ENCODE measurements at regions not wholly inside any gene's neighbourhood (a gene's known extent, or its start where the extent isn't known, plus 50 kb on each side); places are given as distances from the start of the nearest gene placed in this dataset.
A peak's percentile ranks its signal among the peaks of the same experiment; 100 is the strongest.

GRCh38 chr2:234797566-234798250 is 154.1 kb upstream of the SH3BP4 start:
- H4K8ac ChIP-seq (ENCODE audit: extremely low read depth, insufficient read depth, low read length), result no peak overlapping the region
- no peak overlapping the region for H2BK5ac ChIP-seq (ENCODE audit: low read depth, low read length)
- H2BK120ac ChIP-seq (replicated peaks; ENCODE audit: low read depth, low read length), result no peak overlapping the region
- no peak overlapping the region for H3K56ac ChIP-seq (replicated peaks; ENCODE audit: insufficient read length, low read depth, low read length)
- H4K20me1 ChIP-seq (replicated peaks in 1 of 2; ENCODE audit: control insufficient read depth in 1 of 2, insufficient read depth in 2 of 2, low read length in 2 of 2), result no peaks in the 10 kb centered on the region
- no peak overlapping the region for H3K18ac ChIP-seq (ENCODE audit: extremely low read depth, low read length)
- no peak overlapping the region for H2BK12ac ChIP-seq (ENCODE audit: low read depth, low read length)
- no peaks in the 10 kb centered on the region for H3K79me1 ChIP-seq (ENCODE audit: low read depth, low read length)
- no peak overlapping the region; a peak in 1 of 7 replicates for H3K9ac ChIP-seq (replicated peaks in 1 of 4; ENCODE audit: extremely low read depth in 1 of 4, low read depth in 3 of 4, low read length in 3 of 4)
- 84% methylated on average over 15 of the region's 15 CpGs; no CpG with 5 or more reads in 1 of the 2 experiments for WGBS, 2 experiments (ENCODE audit: extremely low coverage in 1 of 2, insufficient coverage in 1 of 2, insufficient read length in 1 of 2, insufficient replicate concordance in 2 of 2, low coverage in 1 of 2, low lambda C conversion rate in 2 of 2, missing lambda C conversion rate in 1 of 2)
- H4K91ac ChIP-seq (replicated peaks; ENCODE audit: insufficient read length, low read length), result no peak overlapping the region
- DNase-seq (ENCODE audit: low read depth in 1 of 2, low spot score in 2 of 2), result no peak
- peaks cover 0 to 6% (median 2%) of the 10 kb centered on the region in 4 experiments; a peak in 5 of 7 replicates for H3K4me1 ChIP-seq (replicated peaks in 1 of 4; ENCODE audit: control insufficient read depth in 3 of 4, insufficient read depth in 4 of 4, low read length in 3 of 4)
- POLR2A ChIA-PET (ENCODE audit: partially characterized antibody), result no interaction called here
- no peak overlapping the region for H2AK5ac ChIP-seq (ENCODE audit: low read depth, low read length)
- no peaks in the 10 kb centered on the region for H3K9me3 ChIP-seq (ENCODE audit: insufficient read depth in 2 of 2, low read depth in 1 of 2, low read length in 1 of 2)
- H3K4me3 ChIP-seq (ENCODE audit: extremely low read depth in 1 of 4, insufficient read depth in 2 of 4, low read depth in 3 of 4, low read length in 4 of 4), result no peak overlapping the region
- H3K27me3 ChIP-seq (replicated peaks in 1 of 4; ENCODE audit: control insufficient read depth in 3 of 4, extremely low read depth in 1 of 4, insufficient read depth in 3 of 4, low read length in 3 of 4), result 0 out of 7 replicates have a peak, but pooled peaks cover 0 to 2% (median 0%) of the 10 kb centered on the region in 4 experiments
- H2BK15ac ChIP-seq (ENCODE audit: low read length), result no peak overlapping the region
- no peak for FAIRE-seq
- CTCF ChIA-PET (ENCODE audit: partially characterized antibody), result interaction anchor here (0.5 to 1.4 kb wide), 5 partner anchors 10 to 812 kb away, joined by 3 to 4 read pairs (median 3); no protein-coding TSS in a partner anchor
- H2AFZ ChIP-seq (ENCODE audit: low read length), result no peak overlapping the region
- no peaks in the 10 kb centered on the region for H3K79me2 ChIP-seq (ENCODE audit: control insufficient read depth in 1 of 2, insufficient read depth in 2 of 2, low read length in 2 of 2)
- no peak overlapping the region for H3K23ac ChIP-seq (ENCODE audit: insufficient read length)
- no peaks in the 10 kb centered on the region for H3K23me2 ChIP-seq (ENCODE audit: low read depth, low read length)
- no peak overlapping the region for H3K14ac ChIP-seq (ENCODE audit: insufficient read length)
- H4K5ac ChIP-seq (ENCODE audit: insufficient read length, low read depth, low read length), result no peak overlapping the region
- no peak overlapping the region for H2BK20ac ChIP-seq (ENCODE audit: low read length)
- H3K27ac ChIP-seq (ENCODE audit: low read depth, low read length), result no peak overlapping the region
- no peak overlapping the region for H3K4me2 ChIP-seq (ENCODE audit: insufficient read depth in 1 of 2, low read depth in 2 of 2, low read length in 2 of 2)
- H3K4ac ChIP-seq (replicated peaks; ENCODE audit: insufficient read length, low read depth, low read length), result no peak overlapping the region
- H3K36me3 ChIP-seq (ENCODE audit: control insufficient read depth in 2 of 4, insufficient read depth in 4 of 4, low read length in 3 of 4), result no peaks in the 10 kb centered on the region
- TF ChIP-seq RAD21 (IDR thresholded peaks at IDR 0.05 in 1 of 2, conservative IDR thresholded peaks at IDR 0.05 in 1 of 2; ENCODE audit: low read depth in 2 of 2, low read length in 2 of 2), result peak in 1 of 2 experiments; percentile 3; a peak in 1 of 4 replicates
- TF ChIP-seq ZNF274 (IDR thresholded peaks at IDR 0.05; ENCODE audit: borderline replicate concordance, extremely low read depth, low read length), result no peak
